GM12873 (cell line): ENCODE measurements at regions not wholly inside any gene's neighbourhood (a gene's known extent, or its start where the extent isn't known, plus 50 kb on each side); places are given as distances from the start of the nearest gene placed in this dataset.

Source experiments
- CTCF ChIP-seq: IDR thresholded peaks from 2 replicates; pipeline ENCODE4 v1.5.1; 2012; ENCODE audit warnings: low read depth, mild to moderate bottlenecking, moderate library complexity, low read length, control low read depth; ENCODE audit not compliant: insufficient read depth; ENCODE audit errors: missing control alignments

GRCh38 chr12:69071091-69071370 is 138.1 kb upstream of the CPM start:
- TF ChIP-seq CTCF: no peak

- TF ChIP-seq CTCF: no peak
These were observed 140.1 kb upstream of the CPM start for GRCh38 chr12:69073035-69073434.

- no peak for TF ChIP-seq CTCF
These were observed 141.8 kb upstream of the CPM start for GRCh38 chr12:69074556-69075349.

- TF ChIP-seq CTCF: no peak
These were observed 150.7 kb upstream of the CPM start for GRCh38 chr12:69083689-69084088.

- no peak for TF ChIP-seq CTCF
These were observed 151.9 kb upstream of the CPM start for GRCh38 chr12:69084816-69085378.

- TF ChIP-seq CTCF: no peak
These were observed 152.9 kb upstream of the CPM start for GRCh38 chr12:69085852-69086251.

- no peak for TF ChIP-seq CTCF
These were observed 151.4 kb upstream of the CPSF6 start for GRCh38 chr12:69087986-69088385.

- no peak for TF ChIP-seq CTCF
These were observed 148.6 kb upstream of the CPSF6 start for GRCh38 chr12:69090722-69091121.
